ENCODE measurements at regions not wholly inside any gene's neighbourhood (a gene's known extent, or its start where the extent isn't known, plus 50 kb on each side); places are given as distances from the start of the nearest gene placed in this dataset.

DNA sequence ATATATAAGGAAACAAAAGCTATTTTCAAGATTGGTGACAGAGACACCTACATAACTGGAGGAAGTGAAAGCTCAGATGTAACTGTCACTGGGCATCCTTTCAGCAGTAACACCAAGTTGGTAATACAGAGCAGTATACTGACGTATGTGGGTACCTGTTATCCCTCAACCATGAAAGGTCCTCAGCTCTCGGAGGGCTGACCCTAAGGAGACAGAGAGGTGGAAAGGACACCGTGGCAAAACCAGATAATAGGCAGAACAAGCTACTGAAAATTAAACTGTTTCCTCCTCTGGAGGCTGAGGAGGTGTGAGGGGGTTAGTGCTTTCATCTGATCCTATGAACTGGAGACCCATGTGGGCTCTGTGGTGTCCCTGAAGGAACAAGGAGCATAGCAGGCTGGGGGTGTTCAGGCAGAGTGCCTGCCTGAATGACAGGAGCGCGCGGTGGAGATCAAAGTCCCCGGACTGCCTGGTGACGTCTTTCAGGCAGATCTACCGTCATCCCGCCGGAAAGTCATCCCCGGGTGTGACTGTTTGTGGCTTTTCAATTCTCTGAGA is 130.2 kb upstream of the FSTL4 start:
- DNase-seq (no peak), ATAC-seq (no peak)
- H3K4me3 ChIP-seq = no peak overlapping the region
- H3K4me1 ChIP-seq = no peaks in the 10 kb centered on the region
- no peaks in the 10 kb centered on the region for H3K36me3 ChIP-seq
- H3K27ac ChIP-seq = no peak overlapping the region
- TF ChIP-seq, protein P1, sequence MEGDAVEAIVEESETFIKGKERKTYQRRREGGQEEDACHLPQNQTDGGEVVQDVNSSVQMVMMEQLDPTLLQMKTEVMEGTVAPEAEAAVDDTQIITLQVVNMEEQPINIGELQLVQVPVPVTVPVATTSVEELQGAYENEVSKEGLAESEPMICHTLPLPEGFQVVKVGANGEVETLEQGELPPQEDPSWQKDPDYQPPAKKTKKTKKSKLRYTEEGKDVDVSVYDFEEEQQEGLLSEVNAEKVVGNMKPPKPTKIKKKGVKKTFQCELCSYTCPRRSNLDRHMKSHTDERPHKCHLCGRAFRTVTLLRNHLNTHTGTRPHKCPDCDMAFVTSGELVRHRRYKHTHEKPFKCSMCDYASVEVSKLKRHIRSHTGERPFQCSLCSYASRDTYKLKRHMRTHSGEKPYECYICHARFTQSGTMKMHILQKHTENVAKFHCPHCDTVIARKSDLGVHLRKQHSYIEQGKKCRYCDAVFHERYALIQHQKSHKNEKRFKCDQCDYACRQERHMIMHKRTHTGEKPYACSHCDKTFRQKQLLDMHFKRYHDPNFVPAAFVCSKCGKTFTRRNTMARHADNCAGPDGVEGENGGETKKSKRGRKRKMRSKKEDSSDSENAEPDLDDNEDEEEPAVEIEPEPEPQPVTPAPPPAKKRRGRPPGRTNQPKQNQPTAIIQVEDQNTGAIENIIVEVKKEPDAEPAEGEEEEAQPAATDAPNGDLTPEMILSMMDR (IDR thresholded peaks at IDR 0.05) = no peak
- intact Hi-C loops (cut with DNase I) = no loop called here
- no peaks in the 10 kb centered on the region for H3K9me3 ChIP-seq
- no peaks in the 10 kb centered on the region for H3K27me3 ChIP-seq

DNA sequence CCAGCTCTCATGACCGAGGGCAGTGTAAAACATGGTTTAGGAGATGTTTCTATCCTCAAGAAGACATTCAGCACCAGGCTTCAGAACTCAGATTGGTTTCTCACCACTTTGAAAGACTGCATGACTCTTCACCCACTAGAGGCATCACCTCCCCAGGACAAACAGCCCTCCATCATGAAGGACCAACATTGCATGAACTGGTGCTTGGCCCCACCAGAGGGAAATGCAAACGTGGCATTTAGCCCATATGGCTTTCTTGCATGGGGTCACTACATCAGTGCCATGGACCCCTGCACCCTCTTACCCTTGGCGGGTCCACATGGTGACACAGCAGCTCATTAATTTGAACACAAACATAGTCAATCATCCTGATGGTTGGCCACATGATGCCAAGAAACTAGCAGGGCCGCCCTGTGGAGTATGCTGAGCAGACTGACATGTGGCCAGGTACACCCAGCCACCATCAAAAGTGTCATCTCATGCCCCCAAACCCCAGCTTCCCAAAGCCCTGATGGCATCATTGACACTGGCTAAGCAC is 129.5 kb upstream of the FSTL4 start:
- TF ChIP-seq, protein P1 (IDR thresholded peaks at IDR 0.05) = no peak
- intact Hi-C loops (cut with DNase I) = no loop called here
- no peaks in the 10 kb centered on the region for H3K4me1 ChIP-seq

DNA sequence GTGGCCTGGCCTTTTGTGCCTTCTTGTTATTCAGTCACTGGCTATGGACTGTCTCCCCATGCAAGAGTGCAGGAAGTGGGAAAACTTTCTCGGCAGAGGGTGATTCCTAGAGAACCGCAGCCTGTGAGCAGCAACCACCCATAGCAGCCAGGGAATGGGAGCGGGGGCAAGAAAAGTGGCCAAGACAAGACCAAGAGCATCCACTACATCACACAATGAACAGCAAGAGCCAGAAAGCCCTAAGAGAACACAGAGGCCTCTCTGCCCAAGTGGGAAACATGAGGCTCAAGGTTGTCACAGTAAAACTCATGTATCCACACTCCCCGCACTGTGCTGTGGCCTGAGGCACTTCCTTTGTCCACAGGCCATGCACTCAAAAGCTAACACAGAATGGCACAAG is 129.1 kb upstream of the FSTL4 start:
- no peak for DNase-seq
- Histone ChIP-seq H3K9me3 (no peaks in the 10 kb centered on the region), H3K27me3 (no peaks in the 10 kb centered on the region), H3K36me3 (no peaks in the 10 kb centered on the region), H3K4me3 (no peak overlapping the region), H3K27ac (no peak overlapping the region), H3K4me1 (no peaks in the 10 kb centered on the region)
- TF ChIP-seq, protein P1 (IDR thresholded peaks at IDR 0.05) = no peak
- no peak for ATAC-seq
- intact Hi-C loops (cut with DNase I) = no loop called here

More for the DNA sequence above, 129.5 kb upstream of the FSTL4 start:
- ATAC-seq (no peak), DNase-seq (no peak)
- H3K36me3 ChIP-seq = no peaks in the 10 kb centered on the region
- H3K9me3 ChIP-seq = no peaks in the 10 kb centered on the region
- no peak overlapping the region for H3K27ac ChIP-seq
- no peaks in the 10 kb centered on the region for H3K27me3 ChIP-seq
- H3K4me3 ChIP-seq = no peak overlapping the region

DNA sequence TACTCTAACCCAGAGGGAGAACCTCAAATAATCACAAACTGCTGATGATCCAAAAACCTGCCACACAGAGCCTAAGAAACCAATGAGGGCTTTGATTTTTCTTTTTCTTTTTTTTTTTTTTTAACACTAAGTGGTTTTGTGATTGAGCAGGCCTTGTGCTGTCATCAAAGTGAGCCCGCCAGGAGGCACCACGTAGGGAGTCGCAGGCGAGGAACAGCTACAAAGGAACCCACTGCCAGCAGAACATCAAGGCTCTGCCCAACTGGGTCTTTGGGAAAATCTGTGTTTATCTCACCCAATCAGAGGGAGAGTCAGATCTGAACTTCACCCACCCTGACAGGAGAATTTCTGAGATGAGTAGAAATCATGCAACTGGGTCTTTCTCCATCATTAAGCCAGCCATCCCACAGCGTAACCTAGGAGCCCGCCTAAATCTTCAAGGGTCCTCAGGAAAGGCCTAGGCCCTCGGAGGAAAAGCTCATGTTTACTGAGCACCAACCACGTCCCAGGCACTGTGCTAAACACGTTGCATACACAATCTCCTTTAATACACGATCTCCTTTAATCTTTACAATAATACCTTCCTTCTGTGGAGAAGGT is 126.9 kb upstream of the FSTL4 start:
- TF ChIP-seq, protein P1 (IDR thresholded peaks at IDR 0.05) = no peak
- ATAC-seq (no peak), DNase-seq (no peak)
- Histone ChIP-seq H3K9me3 (no peaks in the 10 kb centered on the region), H3K4me1 (no peaks in the 10 kb centered on the region), H3K36me3 (no peaks in the 10 kb centered on the region), H3K4me3 (no peak overlapping the region), H3K27me3 (no peaks in the 10 kb centered on the region), H3K27ac (no peak overlapping the region)
- intact Hi-C loops (cut with DNase I) = no loop called here

DNA sequence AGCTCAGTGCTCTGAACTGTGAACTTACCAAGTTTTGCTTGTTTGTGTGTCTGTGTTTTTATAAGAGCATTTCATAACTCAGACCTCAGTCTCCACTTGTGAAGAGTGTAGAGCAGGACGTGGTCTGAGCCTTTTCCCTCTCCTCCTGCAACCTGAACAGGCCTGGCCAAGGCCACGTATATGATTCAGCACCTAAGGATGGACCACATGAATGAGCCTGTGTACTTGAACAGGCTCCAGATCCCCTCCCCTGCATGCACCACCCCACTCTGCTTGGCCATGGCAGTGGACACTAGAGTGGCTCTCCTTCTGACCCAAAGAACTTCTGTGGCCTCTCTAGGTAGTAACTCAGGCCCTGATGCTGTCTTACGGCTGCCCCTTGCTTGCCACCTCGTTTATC is 125.9 kb upstream of the FSTL4 start:
- DNase-seq = no peak
- intact Hi-C loops (cut with DNase I) = no loop called here
- H3K27me3 ChIP-seq = no peaks in the 10 kb centered on the region
- H3K36me3 ChIP-seq = no peaks in the 10 kb centered on the region
- peak; percentile 32 for ATAC-seq
- no peak overlapping the region for H3K27ac ChIP-seq
- no peak overlapping the region for H3K4me3 ChIP-seq
- H3K9me3 ChIP-seq = no peaks in the 10 kb centered on the region
- TF ChIP-seq, protein P1 (IDR thresholded peaks at IDR 0.05) = no peak
- H3K4me1 ChIP-seq = no peaks in the 10 kb centered on the region

Measured in upper lobe of right lung (tissue), 1 donor.